MM.1S (cell line): ENCODE measurements at regions not wholly inside any gene's neighbourhood (a gene's known extent, or its start where the extent isn't known, plus 50 kb on each side); places are given as distances from the start of the nearest gene placed in this dataset.

ENCODE experiments used
- DNase-seq: peaks from one replicate; pipeline ENCODE4 v3.0.0-alpha.2; 2015
- H2AFZ ChIP-seq: fragments of 300-600 bp; sonication (generic); 2 replicates; pipeline ENCODE4 v1.6.0; 2016; ENCODE audit warnings: antibody characterized with exemption, low read length
- H3F3A ChIP-seq: fragments of 300-600 bp; sonication (generic); 2 replicates; pipeline ENCODE4 v1.6.1; 2016; ENCODE audit warnings: mild to moderate bottlenecking, antibody characterized with exemption, low read length, moderate library complexity, mixed read lengths; ENCODE audit not compliant: insufficient read depth
- H3K27ac ChIP-seq: fragments of 300-600 bp; sonication (generic); 2 replicates; pipeline ENCODE4 v1.5.1; 2016; ENCODE audit warnings: mild to moderate bottlenecking, low read length
- H3K27me3 ChIP-seq: fragments of 300-600 bp; sonication (generic); replicated peaks from 2 replicates; pipeline ENCODE4 v1.6.0; 2016; ENCODE audit warnings: low read length; ENCODE audit not compliant: insufficient read depth
- H3K36me3 ChIP-seq: fragments of 300-600 bp; sonication (generic); replicated peaks from 2 replicates; pipeline ENCODE4 v1.6.1; 2016; ENCODE audit warnings: mild to moderate bottlenecking, low read length, mixed read lengths; ENCODE audit not compliant: insufficient read depth
- H3K4me1 ChIP-seq: fragments of 300-600 bp; sonication (generic); 2 replicates; pipeline ENCODE4 v1.6.1; 2016; ENCODE audit warnings: low read length, mixed read lengths
- H3K4me2 ChIP-seq: fragments of 300-600 bp; sonication (generic); 2 replicates; pipeline ENCODE4 v1.6.0; 2016; ENCODE audit warnings: low read depth, low read length
- H3K4me3 ChIP-seq: fragments of 300-600 bp; sonication (generic); 2 replicates; pipeline ENCODE4 v1.5.1; 2016; ENCODE audit warnings: low read length, mixed read lengths
- H3K79me2 ChIP-seq: fragments of 300-600 bp; sonication (generic); 2 replicates; pipeline ENCODE4 v1.6.1; 2016; ENCODE audit warnings: mixed run types, low read length, mixed read lengths
- H3K9ac ChIP-seq: fragments of 300-600 bp; sonication (generic); 2 replicates; pipeline ENCODE4 v1.6.1; 2016; ENCODE audit warnings: low read length, mixed read lengths
- H3K9me2 ChIP-seq: fragments of 300-600 bp; sonication (generic); replicated peaks from 2 replicates; pipeline ENCODE4 v1.6.1; 2016; ENCODE audit warnings: mild to moderate bottlenecking, low read length, mixed read lengths; ENCODE audit not compliant: insufficient read depth
- H3K9me3 ChIP-seq: fragments of 300-600 bp; sonication (generic); replicated peaks from 2 replicates; pipeline ENCODE4 v1.6.1; 2016; ENCODE audit warnings: mild to moderate bottlenecking, low read length, mixed read lengths; ENCODE audit not compliant: insufficient read depth
- H4K20me1 ChIP-seq: fragments of 300-600 bp; sonication (generic); 2 replicates; pipeline ENCODE4 v1.6.1; 2016; ENCODE audit warnings: mild to moderate bottlenecking, low read length, moderate library complexity, mixed read lengths; ENCODE audit not compliant: insufficient read depth
- EZH2 ChIP-seq: fragments of 300-600 bp; sonication (generic); optimal IDR thresholded peaks from 2 replicates; pipeline ENCODE3; 2017; ENCODE audit warnings: low read depth, mild to moderate bottlenecking, antibody characterized with exemption, low read length, mixed read lengths
- EZH2phosphoT487 ChIP-seq: fragments of 300-600 bp; sonication (generic); IDR thresholded peaks from 2 replicates; pipeline ENCODE4 v1.6.1; 2018; ENCODE audit warnings: antibody characterized with exemption, low read length
- TF ChIP-seq, protein P1 (sequence below): fragments of 300-600 bp; sonication (generic); IDR thresholded peaks from 2 replicates; pipeline ENCODE4 v1.5.1; 2016; ENCODE audit warnings: antibody characterized with exemption, low read length, mixed read lengths

DNA sequence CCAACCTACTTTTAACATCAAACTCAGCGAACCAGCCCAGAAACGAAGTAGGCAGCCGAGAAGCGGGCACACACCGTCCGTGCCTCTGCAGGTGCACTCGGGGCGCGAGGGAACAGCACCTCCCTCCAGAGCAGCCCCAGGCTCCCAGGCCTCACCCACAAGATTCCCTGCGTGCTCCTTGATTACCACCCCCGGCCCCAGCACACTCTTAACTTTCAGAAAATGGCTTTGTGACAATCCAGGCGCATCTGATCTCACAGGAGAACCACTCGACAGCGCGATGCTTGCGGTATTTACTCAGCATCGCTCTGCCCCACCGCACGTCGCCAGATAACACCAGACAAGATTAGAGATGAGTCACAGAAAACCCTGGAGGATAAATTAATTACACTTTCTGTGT is 134.9 kb upstream of the SPACA7 start:
- H3K27ac ChIP-seq: no peak overlapping the region
- no peak for TF ChIP-seq EZH2
- H3K9me3 ChIP-seq: no peaks in the 10 kb centered on the region
- H2AFZ ChIP-seq: no peak overlapping the region
- no peaks in the 10 kb centered on the region for H3K36me3 ChIP-seq
- H3K9ac ChIP-seq: no peak overlapping the region
- H3K4me2 ChIP-seq: no peak overlapping the region
- no peak overlapping the region for H3K4me3 ChIP-seq
- H3K27me3 ChIP-seq: peaks cover 12% of the 10 kb centered on the region; the same call in 1 of the 2 replicates
- H4K20me1 ChIP-seq: no peaks in the 10 kb centered on the region
- no peak for DNase-seq
- H3K4me1 ChIP-seq: no peaks in the 10 kb centered on the region
- no peaks in the 10 kb centered on the region for H3K9me2 ChIP-seq
- no peaks in the 10 kb centered on the region for H3F3A ChIP-seq
- H3K79me2 ChIP-seq: no peaks in the 10 kb centered on the region

DNA sequence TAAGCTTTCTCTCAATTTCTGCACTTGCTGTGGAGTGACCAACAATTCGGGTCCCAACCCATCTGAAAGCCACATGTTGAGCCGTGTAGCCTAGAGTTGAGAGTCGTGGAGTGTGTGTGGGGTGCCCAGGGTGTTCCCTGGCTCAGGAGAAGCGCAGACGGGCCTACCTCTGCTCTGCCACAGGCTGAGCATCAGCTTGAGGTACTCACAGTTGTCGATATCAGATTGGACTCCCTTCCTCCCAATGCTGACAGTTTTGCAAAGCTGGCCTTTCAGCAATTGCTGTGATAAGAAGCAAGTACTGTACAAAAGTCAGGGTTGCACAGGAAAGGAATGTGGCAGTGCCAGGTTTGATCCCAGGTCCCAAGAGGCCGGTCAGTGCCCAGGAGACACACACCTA is 133.4 kb upstream of the SPACA7 start:
- H3K9me2 ChIP-seq: no peaks in the 10 kb centered on the region

DNA sequence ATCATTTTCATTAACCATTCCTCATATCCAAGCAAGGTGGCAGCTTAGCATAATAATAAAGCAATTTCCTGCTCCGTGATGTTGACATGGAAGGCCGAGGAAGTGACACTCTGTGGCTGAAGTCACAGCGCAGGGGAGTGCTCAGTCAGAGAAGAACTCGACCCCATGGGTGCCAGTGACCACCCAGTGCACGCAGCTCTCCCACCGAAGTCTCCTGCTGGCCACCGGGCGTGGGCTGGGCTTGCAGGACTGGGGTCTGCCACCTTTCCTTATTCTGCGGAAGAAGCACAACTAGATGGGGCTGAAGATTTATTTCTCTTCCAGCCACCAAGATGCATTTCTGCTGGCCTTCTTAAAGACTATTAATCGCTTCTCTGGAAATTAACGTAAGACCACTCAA is 132.1 kb upstream of the SPACA7 start:
- no peaks in the 10 kb centered on the region for H3K79me2 ChIP-seq
- H3K27me3 ChIP-seq: peaks cover 8% of the 10 kb centered on the region; the same call in 1 of the 2 replicates
- H3F3A ChIP-seq: no peaks in the 10 kb centered on the region
- H3K36me3 ChIP-seq: no peaks in the 10 kb centered on the region
- H3K4me2 ChIP-seq: no peak overlapping the region
- H2AFZ ChIP-seq: no peak overlapping the region
- no peaks in the 10 kb centered on the region for H3K4me1 ChIP-seq
- H3K27ac ChIP-seq: no peak overlapping the region
- DNase-seq: no peak
- H3K9ac ChIP-seq: no peak overlapping the region
- no peak for TF ChIP-seq EZH2
- TF ChIP-seq EZH2phosphoT487: no peak
- TF ChIP-seq, protein P1, sequence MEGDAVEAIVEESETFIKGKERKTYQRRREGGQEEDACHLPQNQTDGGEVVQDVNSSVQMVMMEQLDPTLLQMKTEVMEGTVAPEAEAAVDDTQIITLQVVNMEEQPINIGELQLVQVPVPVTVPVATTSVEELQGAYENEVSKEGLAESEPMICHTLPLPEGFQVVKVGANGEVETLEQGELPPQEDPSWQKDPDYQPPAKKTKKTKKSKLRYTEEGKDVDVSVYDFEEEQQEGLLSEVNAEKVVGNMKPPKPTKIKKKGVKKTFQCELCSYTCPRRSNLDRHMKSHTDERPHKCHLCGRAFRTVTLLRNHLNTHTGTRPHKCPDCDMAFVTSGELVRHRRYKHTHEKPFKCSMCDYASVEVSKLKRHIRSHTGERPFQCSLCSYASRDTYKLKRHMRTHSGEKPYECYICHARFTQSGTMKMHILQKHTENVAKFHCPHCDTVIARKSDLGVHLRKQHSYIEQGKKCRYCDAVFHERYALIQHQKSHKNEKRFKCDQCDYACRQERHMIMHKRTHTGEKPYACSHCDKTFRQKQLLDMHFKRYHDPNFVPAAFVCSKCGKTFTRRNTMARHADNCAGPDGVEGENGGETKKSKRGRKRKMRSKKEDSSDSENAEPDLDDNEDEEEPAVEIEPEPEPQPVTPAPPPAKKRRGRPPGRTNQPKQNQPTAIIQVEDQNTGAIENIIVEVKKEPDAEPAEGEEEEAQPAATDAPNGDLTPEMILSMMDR: no peak
- no peaks in the 10 kb centered on the region for H4K20me1 ChIP-seq
- H3K9me2 ChIP-seq: no peaks in the 10 kb centered on the region
- no peak overlapping the region for H3K4me3 ChIP-seq
- H3K9me3 ChIP-seq: no peaks in the 10 kb centered on the region

More for the DNA sequence above, 133.4 kb upstream of the SPACA7 start:
- Histone ChIP-seq H3K36me3 (no peaks in the 10 kb centered on the region), H4K20me1 (no peaks in the 10 kb centered on the region), H3K4me2 (no peak overlapping the region), H3K27me3 (peaks cover 8% of the 10 kb centered on the region; the same call in 1 of the 2 replicates), H3K4me3 (no peak overlapping the region), H3K9ac (no peak overlapping the region), H2AFZ (no peak overlapping the region), H3F3A (no peaks in the 10 kb centered on the region), H3K4me1 (no peaks in the 10 kb centered on the region), H3K9me3 (no peaks in the 10 kb centered on the region), H3K27ac (no peak overlapping the region), H3K79me2 (no peaks in the 10 kb centered on the region)
- no peak for TF ChIP-seq EZH2phosphoT487
- TF ChIP-seq EZH2: no peak
- TF ChIP-seq, protein P1: no peak
- no peak for DNase-seq

DNA sequence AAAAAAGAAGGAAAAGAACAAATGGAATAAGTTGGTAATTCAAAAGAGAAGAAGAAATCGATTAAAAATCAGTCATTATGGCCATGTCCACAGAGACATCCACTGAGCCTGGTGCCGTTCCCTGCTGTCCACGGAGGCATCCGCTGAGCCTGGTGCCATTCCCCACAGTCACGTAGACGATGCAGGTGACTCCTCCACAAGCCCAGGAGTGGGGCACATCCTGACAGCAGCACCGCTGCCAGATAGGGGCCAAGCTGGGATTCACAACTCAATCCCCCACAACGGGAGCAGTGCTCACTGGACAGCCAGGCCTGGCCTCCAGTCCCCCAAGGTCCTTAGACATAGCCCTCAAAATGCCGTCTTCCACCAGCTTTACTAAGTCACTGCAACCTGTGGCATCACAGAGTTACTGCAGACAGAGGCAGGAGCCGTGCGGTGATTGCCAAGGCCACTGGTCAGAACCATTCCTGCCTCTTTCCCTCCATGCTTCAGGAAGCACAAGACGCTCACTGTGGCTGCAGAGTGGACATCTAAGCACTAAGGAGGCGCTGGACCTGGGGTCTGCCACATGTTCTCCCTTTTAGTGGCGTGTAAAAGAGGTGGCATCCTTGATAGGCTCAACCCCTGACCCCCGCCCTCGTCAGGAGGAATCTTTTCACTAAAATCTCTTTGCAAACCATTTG is 131.5 kb upstream of the SPACA7 start:
- Histone ChIP-seq H3K79me2 (no peaks in the 10 kb centered on the region), H3F3A (no peaks in the 10 kb centered on the region), H3K4me2 (no peak overlapping the region), H3K9ac (no peak overlapping the region), H3K27ac (no peak overlapping the region), H3K4me3 (no peak overlapping the region), H4K20me1 (no peaks in the 10 kb centered on the region), H3K36me3 (no peaks in the 10 kb centered on the region), H3K4me1 (no peaks in the 10 kb centered on the region), H3K9me2 (no peaks in the 10 kb centered on the region), H3K9me3 (no peaks in the 10 kb centered on the region), H2AFZ (no peak overlapping the region), H3K27me3 (peaks cover 8% of the 10 kb centered on the region; the same call in 1 of the 2 replicates)
- no peak for TF ChIP-seq EZH2phosphoT487
- TF ChIP-seq, protein P1: no peak
- no peak for TF ChIP-seq EZH2
- no peak for DNase-seq
